Prostate gland (tissue), 2 donors: ENCODE measurements at regions not wholly inside any gene's neighbourhood (a gene's known extent, or its start where the extent isn't known, plus 50 kb on each side); places are given as distances from the start of the nearest gene placed in this dataset.

Source experiments
- POLR2A ChIP-seq: fragments of 450-650 bp; IDR thresholded peaks from one replicate; pipeline ENCODE4 v1.6.1; 2016; ENCODE audit warnings: antibody characterized with exemption, mild to moderate bottlenecking
- POLR2AphosphoS5 ChIP-seq: sonication (generic); formaldehyde crosslinking; IDR thresholded peaks from one replicate; pipeline ENCODE4 v1.6.1; 2017; ENCODE audit warnings: antibody characterized with exemption
- TF ChIP-seq, protein P1 (sequence below), 4 experiments: fragments of 200-600 bp in 2 of 4; fragments of 450-650 bp in 2 of 4; sonication (generic) in 2 of 4; IDR thresholded peaks; 1 replicate in 3 of 4; 2 replicates in 1 of 4; pipeline ENCODE4 v1.5.1; 2016 to 2019; ENCODE audit warnings: antibody characterized with exemption in 4 of 4, mild to moderate bottlenecking in 2 of 4, moderate library complexity in 2 of 4

- TF ChIP-seq POLR2A: no peak
- TF ChIP-seq, protein P1, sequence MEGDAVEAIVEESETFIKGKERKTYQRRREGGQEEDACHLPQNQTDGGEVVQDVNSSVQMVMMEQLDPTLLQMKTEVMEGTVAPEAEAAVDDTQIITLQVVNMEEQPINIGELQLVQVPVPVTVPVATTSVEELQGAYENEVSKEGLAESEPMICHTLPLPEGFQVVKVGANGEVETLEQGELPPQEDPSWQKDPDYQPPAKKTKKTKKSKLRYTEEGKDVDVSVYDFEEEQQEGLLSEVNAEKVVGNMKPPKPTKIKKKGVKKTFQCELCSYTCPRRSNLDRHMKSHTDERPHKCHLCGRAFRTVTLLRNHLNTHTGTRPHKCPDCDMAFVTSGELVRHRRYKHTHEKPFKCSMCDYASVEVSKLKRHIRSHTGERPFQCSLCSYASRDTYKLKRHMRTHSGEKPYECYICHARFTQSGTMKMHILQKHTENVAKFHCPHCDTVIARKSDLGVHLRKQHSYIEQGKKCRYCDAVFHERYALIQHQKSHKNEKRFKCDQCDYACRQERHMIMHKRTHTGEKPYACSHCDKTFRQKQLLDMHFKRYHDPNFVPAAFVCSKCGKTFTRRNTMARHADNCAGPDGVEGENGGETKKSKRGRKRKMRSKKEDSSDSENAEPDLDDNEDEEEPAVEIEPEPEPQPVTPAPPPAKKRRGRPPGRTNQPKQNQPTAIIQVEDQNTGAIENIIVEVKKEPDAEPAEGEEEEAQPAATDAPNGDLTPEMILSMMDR (IDR thresholded peaks at IDR 0.05): no peak
- TF ChIP-seq POLR2AphosphoS5: no peak
Measured at GRCh38 chr5:128774605-128775004, 190.7 kb upstream of the SLC27A6 start.
